HG02798 (cell line): ENCODE measurements at regions not wholly inside any gene's neighbourhood (a gene's known extent, or its start where the extent isn't known, plus 50 kb on each side); places are given as distances from the start of the nearest gene placed in this dataset.

Source experiments
- ATAC-seq: cut with Tn5 transposase; IDR thresholded peaks from one replicate; pipeline ENCODE4 v1.9.1; 2021; ENCODE audit warnings: mild to moderate bottlenecking; ENCODE audit not compliant: unreplicated experiment, poor library complexity

GRCh38 chr6:82571455-82571854, 207.8 kb downstream of the TPBG start:
- ATAC-seq = no peak

GRCh38 chr6:82573254-82573972, 209.8 kb downstream of the TPBG start:
- no peak for ATAC-seq

GRCh38 chr6:82576284-82576683, 212.7 kb downstream of the TPBG start:
- ATAC-seq = no peak

- no peak for ATAC-seq
Observed at GRCh38 chr6:82584194-82584695, 220.6 kb downstream of the TPBG start.

- no peak for ATAC-seq
Observed at GRCh38 chr6:82584856-82585255, 221.2 kb downstream of the TPBG start.

- no peak for ATAC-seq
Observed at GRCh38 chr6:82588020-82588419, 224.4 kb downstream of the TPBG start.

- no peak for ATAC-seq
Observed at GRCh38 chr6:82588859-82589412, 225.3 kb downstream of the TPBG start.

- ATAC-seq = peak; percentile 87
Observed at GRCh38 chr6:82589509-82590206, 226.0 kb downstream of the TPBG start.

GRCh38 chr6:82597201-82597600, 233.6 kb downstream of the TPBG start:
- ATAC-seq = no peak

- no peak for ATAC-seq
Observed at GRCh38 chr6:82602776-82603175, 239.2 kb downstream of the TPBG start.

GRCh38 chr6:82603871-82604270, 240.3 kb downstream of the TPBG start:
- no peak for ATAC-seq

GRCh38 chr6:82607998-82608725, 244.5 kb downstream of the TPBG start:
- ATAC-seq = no peak

GRCh38 chr6:82608781-82609180, 245.2 kb downstream of the TPBG start:
- ATAC-seq = no peak

GRCh38 chr6:82611751-82612150, 248.1 kb downstream of the TPBG start:
- no peak for ATAC-seq

- no peak for ATAC-seq
Observed at GRCh38 chr6:82612475-82613039, 248.9 kb downstream of the TPBG start.

- no peak for ATAC-seq
Observed at GRCh38 chr6:82614518-82614917, 250.9 kb downstream of the TPBG start.

GRCh38 chr6:82616386-82617028, 252.9 kb downstream of the TPBG start:
- no peak for ATAC-seq

- no peak for ATAC-seq
Observed at GRCh38 chr6:82617648-82618047, 254.0 kb downstream of the TPBG start.

- no peak for ATAC-seq
Observed at GRCh38 chr6:82619573-82619972, 256.0 kb downstream of the TPBG start.

- ATAC-seq = no peak
Observed at GRCh38 chr6:82622461-82622860, 258.8 kb downstream of the TPBG start.
